HG02981 (cell line): ENCODE measurements at regions not wholly inside any gene's neighbourhood (a gene's known extent, or its start where the extent isn't known, plus 50 kb on each side); places are given as distances from the start of the nearest gene placed in this dataset.
"Not testable (repeated sequence)": the region's sequence is repeated elsewhere in the genome, so short reads cannot be mapped to it uniquely, and the experiment has no call there.

ENCODE experiments used
- ATAC-seq: cut with Tn5 transposase; IDR thresholded peaks from one replicate; pipeline ENCODE4 v1.9.1; 2021; ENCODE audit warnings: mild to moderate bottlenecking, moderate library complexity; ENCODE audit not compliant: unreplicated experiment

GRCh38 chrX:3820167-3820566 is 106.7 kb upstream of the PRKX start:
- no peak for ATAC-seq

GRCh38 chrX:3817480-3817879 is 104.0 kb upstream of the PRKX start:
- ATAC-seq: not testable (repeated sequence)

DNA sequence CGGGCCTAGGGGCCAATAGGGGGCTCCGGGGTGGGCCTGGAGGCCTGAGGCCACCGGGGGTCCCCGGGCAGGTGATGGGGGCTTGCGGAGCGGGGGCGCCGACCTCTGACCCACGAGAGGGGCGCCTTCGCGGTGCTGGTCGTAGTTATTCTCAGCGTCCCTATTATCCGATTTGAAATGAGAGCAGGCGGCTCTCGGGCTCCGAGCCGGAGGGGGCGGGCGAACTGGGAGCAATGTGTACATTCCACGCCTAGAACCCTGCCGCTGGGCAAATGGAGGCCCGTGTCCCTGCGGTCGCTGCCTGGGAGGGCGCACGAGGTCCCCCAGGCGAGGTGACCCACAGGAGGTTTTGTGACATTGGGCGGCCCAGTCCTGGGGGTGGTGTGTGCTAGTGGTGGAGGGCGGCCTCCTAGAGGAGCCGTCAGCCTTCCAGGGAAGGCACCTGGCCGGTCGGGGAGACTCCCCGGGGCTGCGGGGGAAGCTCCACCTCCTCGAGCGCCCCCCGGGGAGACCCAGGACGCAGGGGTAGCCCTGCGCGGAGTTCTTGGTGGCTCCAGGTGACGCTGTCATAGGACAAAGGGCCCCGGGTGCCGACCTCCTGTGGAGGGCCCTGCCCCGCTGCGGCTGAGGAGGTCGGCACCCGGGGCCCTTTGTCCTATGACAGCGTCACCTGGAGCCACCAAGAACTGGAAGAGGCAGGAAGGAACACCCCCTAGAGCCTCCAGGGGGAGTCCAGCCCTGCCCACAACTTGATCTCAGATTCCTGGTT is 102.6 kb upstream of the PRKX start:
- no peak for ATAC-seq

DNA sequence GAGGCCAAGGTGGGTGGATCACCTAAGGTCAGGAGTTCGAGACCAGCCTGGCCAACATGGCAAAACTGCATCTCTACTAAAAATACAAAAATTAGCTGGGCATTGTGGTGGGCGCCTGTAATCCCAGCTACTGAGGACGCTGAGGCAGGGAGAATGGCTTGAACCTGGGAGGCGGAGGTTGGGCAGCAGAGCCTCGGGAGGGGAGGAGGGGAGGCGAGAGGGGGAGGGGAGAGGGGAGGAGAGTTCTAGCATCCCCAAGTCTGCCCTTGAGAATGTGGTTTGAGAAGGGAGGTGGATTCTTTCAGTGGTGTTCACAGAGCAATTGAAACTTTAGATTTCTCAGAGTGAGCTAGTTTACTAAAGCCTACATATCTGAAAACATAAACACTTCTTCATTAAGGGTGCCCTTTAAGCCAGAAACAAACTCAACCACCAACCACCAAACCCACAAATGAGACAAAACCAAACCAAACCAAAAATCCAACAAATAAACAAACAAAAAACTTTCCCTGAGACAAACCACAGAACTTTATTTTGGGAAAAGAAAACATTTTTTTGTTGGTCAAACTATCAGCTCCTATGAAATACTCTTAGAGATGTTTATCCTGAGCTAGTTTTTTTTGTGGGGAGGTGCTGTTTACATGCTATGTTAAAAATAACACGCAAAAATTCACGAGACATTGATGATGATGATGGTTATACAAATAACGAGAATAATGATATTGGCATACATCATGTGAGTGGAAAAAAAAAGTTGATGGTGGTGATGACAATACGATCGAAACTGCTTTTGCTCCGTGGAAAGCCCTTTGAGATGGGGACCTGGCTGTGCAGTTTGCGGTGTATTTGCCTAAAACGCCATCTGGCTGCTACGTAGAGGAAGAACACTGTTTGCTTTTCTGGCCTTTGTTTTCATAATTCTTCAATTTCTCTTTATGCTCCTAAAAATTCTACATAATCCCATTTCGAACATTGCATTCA is 98.2 kb upstream of the PRKX start:
- ATAC-seq: peak; percentile 13

- no peak for ATAC-seq
These were observed 94.5 kb upstream of the PRKX start for GRCh38 chrX:3807906-3808305.

GRCh38 chrX:3806630-3807029 is 93.2 kb upstream of the PRKX start:
- no peak for ATAC-seq

DNA sequence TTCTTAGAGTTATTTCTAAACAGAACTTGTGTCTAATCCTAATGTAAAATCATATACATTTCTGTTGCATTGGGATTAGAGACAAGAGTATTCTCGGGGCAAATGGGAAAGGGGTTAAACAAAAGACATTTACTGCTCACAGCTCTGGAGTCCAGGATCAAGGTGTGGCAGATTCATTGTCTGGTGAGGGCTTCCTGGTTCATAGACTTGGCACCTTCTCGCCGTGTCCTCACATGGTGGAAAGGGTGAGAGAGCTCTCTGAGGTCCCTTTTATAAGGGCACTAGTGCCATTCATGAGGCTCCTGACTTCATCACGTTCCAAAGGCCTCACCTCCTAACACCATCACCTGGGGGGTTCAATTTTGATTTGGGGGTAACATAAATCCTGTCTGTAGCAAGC is 90.3 kb upstream of the PRKX start:
- no peak for ATAC-seq

DNA sequence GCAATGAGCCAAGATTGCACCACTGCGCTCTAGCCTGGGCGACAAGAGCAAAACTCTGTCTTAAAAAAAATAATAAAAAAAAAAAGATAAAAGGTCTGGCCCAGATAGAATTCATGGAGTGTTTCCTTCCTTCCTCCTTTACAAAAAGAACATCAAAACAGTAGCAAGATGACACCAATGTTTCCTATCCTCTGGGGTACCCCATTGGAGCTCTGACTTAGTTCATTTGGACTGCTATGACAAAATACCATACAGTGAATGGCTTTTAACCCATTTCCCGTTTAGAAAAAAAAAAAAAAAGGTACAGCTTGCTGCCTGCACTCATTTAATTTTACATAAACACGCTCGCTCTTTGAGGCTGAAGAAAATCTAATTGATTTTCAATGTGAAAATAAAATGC is 89.9 kb upstream of the PRKX start:
- no peak for ATAC-seq

GRCh38 chrX:3795411-3795810 is 82.0 kb upstream of the PRKX start:
- not testable (repeated sequence) for ATAC-seq

- ATAC-seq: no peak
These were observed 78.0 kb upstream of the PRKX start for GRCh38 chrX:3791449-3791848.

GRCh38 chrX:3788494-3789233 is 75.2 kb upstream of the PRKX start:
- ATAC-seq: no peak

- no peak for ATAC-seq
These were observed 74.4 kb upstream of the PRKX start for GRCh38 chrX:3787856-3788255.

- not testable (repeated sequence) for ATAC-seq
These were observed 72.4 kb upstream of the PRKX start for GRCh38 chrX:3785822-3786221.

DNA sequence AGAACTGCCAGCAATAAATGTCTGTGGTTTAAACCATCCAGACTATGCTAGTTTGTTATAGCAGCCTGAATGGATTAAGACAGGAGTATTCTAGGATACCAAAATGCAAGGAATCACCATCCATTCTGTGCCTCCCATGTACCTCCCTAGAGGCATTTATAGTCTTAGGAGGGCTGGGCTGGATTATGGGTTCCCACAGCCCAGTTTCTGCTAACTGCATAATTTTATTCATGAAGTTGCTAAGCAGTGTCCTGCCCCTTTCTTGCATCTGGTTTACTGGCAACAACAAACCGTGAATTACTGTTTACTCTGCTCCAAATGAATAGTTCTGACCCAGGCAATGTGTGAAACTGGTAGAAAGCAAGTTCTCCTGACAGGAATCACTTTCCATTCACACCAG is 67.1 kb upstream of the PRKX start:
- no peak for ATAC-seq

GRCh38 chrX:3779546-3779945 is 66.1 kb upstream of the PRKX start:
- ATAC-seq: no peak

DNA sequence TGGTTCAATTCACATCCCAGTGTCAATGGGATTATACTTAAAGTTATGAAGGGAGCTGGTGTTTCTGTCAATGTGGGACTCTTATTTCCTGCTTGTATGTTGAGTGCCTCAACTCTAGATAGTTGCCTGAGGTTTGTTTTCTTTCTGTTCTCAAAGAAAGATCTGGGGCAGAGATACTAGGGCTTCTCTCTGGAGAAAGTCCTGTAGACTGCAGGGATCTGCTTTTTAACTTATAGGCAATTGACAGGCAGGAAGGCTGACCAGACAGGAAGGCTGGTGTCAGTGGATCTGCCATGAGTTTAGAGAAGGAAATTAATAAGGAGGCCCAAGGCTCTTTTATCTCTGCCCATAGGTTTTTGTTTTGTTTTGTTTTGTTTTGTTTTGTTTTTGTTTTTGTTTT is 64.0 kb upstream of the PRKX start:
- ATAC-seq: no peak

- ATAC-seq: no peak
These were observed 58.3 kb upstream of the PRKX start for GRCh38 chrX:3771766-3772165.

DNA sequence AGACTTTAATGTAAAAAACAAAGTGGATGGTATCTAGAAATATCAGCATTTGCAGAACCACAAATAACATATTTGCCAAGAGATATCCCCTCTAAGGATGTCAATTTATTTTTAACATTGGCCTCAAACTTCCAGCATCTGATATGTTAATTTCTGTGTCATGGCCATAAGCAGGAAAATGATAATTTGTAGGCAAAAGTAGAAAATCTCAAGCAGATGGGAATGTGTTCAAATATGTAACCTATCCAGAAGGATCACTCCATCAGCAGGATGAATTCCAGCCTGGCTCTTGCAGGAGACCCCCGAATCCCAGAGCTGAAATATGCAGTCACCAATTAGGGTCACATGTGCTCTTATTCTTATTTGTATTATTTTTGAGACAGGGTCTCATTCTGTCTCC is 55.4 kb upstream of the PRKX start:
- no peak for ATAC-seq
